GM12891 (cell line): ENCODE measurements at regions not wholly inside any gene's neighbourhood (a gene's known extent, or its start where the extent isn't known, plus 50 kb on each side); places are given as distances from the start of the nearest gene placed in this dataset.
A peak's percentile ranks its signal among the peaks of the same experiment; 100 is the strongest.

Source experiments
- DNase-seq: peaks from one replicate; pipeline ENCODE4 v3.0.0; 2011; ENCODE audit warnings: low spot score; ENCODE audit not compliant: insufficient read length
- FAIRE-seq: peaks from 2 replicates; lab custom pipeline; 2011; peaks lifted over from hg19 to GRCh38; lab: Jason Lieb, UNC
- PAX5 ChIP-seq: IDR thresholded peaks from 2 replicates; pipeline ENCODE4 v1.6.1; 2011; ENCODE audit warnings: low read length, moderate library complexity, mild to moderate bottlenecking; ENCODE audit not compliant: insufficient read depth, severe bottlenecking
- POLR2A ChIP-seq: IDR thresholded peaks from 2 replicates; pipeline ENCODE4 v1.6.1; 2011; ENCODE audit warnings: low read depth, low read length, control low read depth
- POLR2AphosphoS5 ChIP-seq: IDR thresholded peaks from 2 replicates; pipeline ENCODE4 v1.6.1; 2011; ENCODE audit warnings: low read depth, low read length, control low read depth
- POU2F2 ChIP-seq: IDR thresholded peaks from 2 replicates; pipeline ENCODE4 v1.6.1; 2011; ENCODE audit warnings: low read depth, mild to moderate bottlenecking, control low read depth, low read length, moderate library complexity
- SPI1 ChIP-seq: IDR thresholded peaks from 2 replicates; pipeline ENCODE4 v1.6.1; 2011; ENCODE audit warnings: low read depth, low read length, control low read depth
- TAF1 ChIP-seq: IDR thresholded peaks from 2 replicates; pipeline ENCODE4 v1.6.1; 2011; ENCODE audit warnings: low read depth, low read length, control low read depth

DNA sequence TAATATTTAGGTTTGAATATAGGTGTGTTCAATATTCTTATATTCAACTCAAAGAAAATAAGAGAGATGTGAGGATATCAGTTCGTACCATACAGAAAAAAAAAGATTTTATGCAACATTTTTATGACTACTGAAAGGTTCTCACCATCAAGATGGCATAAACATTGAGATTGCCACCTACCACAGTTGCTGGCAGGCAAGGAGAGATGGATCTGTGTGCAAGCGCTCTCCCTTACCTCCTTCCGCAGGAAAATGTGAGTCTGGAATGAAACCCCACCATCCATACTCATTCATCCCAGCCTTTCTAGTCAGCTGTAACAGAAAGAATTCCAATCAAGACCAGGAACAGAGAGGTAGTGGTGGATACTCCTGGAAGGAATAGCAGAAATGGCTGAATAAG lies 376.9 kb downstream of the PPP3CA start:
- FAIRE-seq: no peak
- no peak for DNase-seq
- no peak for TF ChIP-seq SPI1
- TF ChIP-seq PAX5: no peak
- no peak for TF ChIP-seq POLR2AphosphoS5
- TF ChIP-seq TAF1: no peak
- TF ChIP-seq POLR2A: no peak
- TF ChIP-seq POU2F2: no peak

DNA sequence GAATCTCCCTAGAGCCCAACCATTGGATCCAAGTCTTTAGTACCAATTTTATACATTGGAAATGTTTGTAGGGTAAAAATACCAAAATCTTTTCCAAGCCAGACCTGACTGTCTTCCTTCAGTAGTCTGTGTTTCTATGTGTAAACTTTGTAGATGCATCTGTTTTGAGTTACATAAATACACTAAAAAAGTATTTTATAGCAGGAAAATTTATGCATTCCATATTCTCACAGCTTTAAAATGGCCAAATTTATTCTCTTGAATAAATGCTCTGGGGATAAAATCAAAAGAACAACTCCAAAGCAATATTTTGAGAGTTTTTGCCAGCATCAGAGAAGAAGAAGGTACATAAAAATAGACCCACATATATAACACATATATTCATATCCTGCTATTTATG lies 377.4 kb downstream of the PPP3CA start:
- DNase-seq: no peak
- no peak for FAIRE-seq
- no peak for TF ChIP-seq PAX5
- TF ChIP-seq POLR2A: no peak
- TF ChIP-seq TAF1: no peak
- TF ChIP-seq POLR2AphosphoS5: no peak
- no peak for TF ChIP-seq POU2F2
- no peak for TF ChIP-seq SPI1

DNA sequence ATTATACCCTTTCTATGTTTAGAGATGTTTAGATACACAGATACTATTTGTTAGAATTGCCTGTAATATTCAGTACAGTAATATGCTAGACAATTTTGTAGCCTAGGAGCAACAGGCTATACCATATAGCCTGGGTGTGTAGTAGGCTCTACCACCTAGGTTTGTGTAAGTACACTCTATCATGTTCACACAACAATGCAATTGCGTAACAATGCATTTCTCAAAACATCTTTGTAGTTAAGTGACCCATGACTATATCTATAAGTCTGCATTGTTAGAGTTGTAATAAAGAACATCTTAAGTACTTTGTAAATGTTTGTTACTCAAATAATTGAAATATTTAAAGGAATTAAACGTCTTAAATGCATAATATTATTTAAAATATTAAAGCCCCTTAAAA lies 379.3 kb downstream of the PPP3CA start:
- TF ChIP-seq PAX5 (no peak), SPI1 (no peak), TAF1 (no peak), POLR2A (no peak), POLR2AphosphoS5 (no peak), POU2F2 (no peak)
- FAIRE-seq: peak; percentile 5
- DNase-seq: no peak

DNA sequence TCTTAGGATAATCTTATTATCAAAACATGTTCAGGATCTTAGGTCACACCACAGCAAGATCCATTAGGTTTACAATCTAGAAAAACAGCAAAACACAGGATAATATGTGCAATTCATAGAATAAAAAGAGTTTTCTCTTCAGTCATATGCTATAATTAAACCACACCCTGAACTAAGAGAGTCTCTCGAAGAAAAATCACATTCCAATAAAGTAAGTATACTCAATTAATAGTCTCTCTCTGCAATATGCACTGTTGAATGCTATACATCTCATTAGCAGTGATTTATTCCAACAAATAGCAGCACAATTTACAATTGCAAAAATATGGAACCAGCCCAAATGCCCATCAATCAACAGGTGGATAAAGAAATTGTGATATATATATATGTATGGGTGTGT lies 383.7 kb downstream of the PPP3CA start:
- no peak for FAIRE-seq
- no peak for TF ChIP-seq SPI1
- no peak for TF ChIP-seq TAF1
- TF ChIP-seq POU2F2: no peak
- no peak for TF ChIP-seq PAX5
- TF ChIP-seq POLR2A: no peak
- no peak for TF ChIP-seq POLR2AphosphoS5

DNA sequence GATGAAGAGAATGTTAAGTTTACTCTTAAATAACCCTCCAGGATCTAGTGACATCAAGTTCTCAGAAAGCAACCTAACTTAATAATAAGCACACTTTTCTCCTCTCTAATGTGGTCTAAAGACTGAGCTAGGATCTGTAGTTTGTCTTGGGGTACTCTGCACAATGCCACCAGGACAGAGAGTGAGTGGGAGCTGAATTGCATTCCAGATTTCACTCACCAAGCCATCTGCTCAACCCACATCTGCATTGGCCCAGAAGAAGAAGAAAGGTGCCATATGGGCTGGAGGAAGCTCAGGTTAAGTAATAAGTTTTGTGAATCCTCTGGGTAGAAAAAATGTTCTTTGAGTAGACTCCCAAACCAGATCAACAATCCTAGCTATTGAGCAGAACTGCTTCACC lies 384.6 kb downstream of the PPP3CA start:
- no peak for DNase-seq
- peak; percentile 31 for FAIRE-seq
- TF ChIP-seq POLR2A (no peak), TAF1 (no peak), POLR2AphosphoS5 (no peak), PAX5 (no peak), SPI1 (no peak), POU2F2 (no peak)

More for the DNA sequence above, 383.7 kb downstream of the PPP3CA start:
- no peak for DNase-seq

DNA sequence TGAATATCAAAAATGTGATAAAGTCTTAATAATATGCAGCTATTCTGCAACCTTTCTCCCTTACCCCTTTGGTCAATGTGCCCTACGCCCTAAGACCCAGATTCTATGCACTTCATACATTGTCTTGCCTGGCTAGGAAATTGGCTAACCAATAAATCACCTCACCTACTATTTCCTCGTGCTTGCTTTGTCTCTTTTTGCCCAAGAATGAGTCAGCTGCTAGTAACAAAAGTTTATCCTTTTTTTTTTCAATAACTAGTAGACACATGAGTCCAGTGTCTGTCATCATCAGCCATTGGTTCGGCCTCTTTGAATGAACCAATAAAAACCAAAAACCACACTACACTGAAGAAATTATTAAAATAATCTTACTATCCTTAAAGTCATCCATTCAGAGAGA lies 387.1 kb downstream of the PPP3CA start:
- FAIRE-seq (no peak), DNase-seq (no peak)
- TF ChIP-seq POLR2A (no peak), TAF1 (no peak), POU2F2 (no peak), POLR2AphosphoS5 (no peak), SPI1 (no peak), PAX5 (no peak)

- TF ChIP-seq SPI1 (no peak), TAF1 (no peak), POLR2A (no peak), POU2F2 (no peak), PAX5 (no peak), POLR2AphosphoS5 (no peak)
- DNase-seq (no peak), FAIRE-seq (no peak)
Observed at GRCh38 chr4:100954046-100954445, 393.3 kb downstream of the PPP3CA start.

- no peak for DNase-seq
- no peak for TF ChIP-seq POLR2AphosphoS5
- TF ChIP-seq POU2F2: no peak
- no peak for TF ChIP-seq POLR2A
- no peak for TF ChIP-seq PAX5
- TF ChIP-seq TAF1: no peak
- no peak for TF ChIP-seq SPI1
- no peak for FAIRE-seq
Observed at GRCh38 chr4:100953616-100954015, 393.7 kb downstream of the PPP3CA start.

DNA sequence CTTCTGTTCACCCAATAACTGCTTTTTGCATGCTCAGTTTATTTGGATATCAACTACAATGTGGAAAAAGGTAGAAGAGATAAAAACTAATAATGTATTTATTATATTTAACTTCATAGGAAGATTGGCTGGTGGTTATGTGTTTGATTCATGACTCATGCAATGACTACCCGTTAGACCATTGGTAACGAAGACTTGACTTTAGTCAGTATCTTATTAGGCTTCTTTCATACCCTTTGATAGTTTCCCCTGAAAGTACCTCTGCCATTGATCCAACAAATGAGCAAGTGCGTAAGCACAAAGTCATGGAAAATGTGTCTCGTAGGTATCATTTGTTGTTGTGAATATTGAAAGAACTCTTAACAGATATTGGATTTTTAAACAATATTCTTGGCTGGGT lies 394.7 kb downstream of the PPP3CA start:
- TF ChIP-seq POLR2A (no peak), POLR2AphosphoS5 (no peak), SPI1 (no peak), PAX5 (no peak), TAF1 (no peak), POU2F2 (no peak)
- DNase-seq (no peak), FAIRE-seq (no peak)
